Right atrium auricular region (tissue), 2 donors: ENCODE measurements at regions not wholly inside any gene's neighbourhood (a gene's known extent, or its start where the extent isn't known, plus 50 kb on each side); places are given as distances from the start of the nearest gene placed in this dataset.
A peak's percentile ranks its signal among the peaks of the same experiment; 100 is the strongest.

Source experiments
- DNase-seq: peaks from one replicate; pipeline ENCODE4 v3.0.0-alpha.2; 2019; ENCODE audit warnings: low spot score
- H3K27ac ChIP-seq, 2 donors: fragments of 200-600 bp; sonication (generic); 1 replicate in 1 of 2; 2 replicates in 1 of 2; pipeline ENCODE4 v1.5.1; 2016 to 2019
- H3K27me3 ChIP-seq, 2 donors: fragments of 200-600 bp; sonication (generic); one replicate each; pipeline versions ENCODE4 v1.5.1 to v1.6.0; 2017 to 2019
- H3K36me3 ChIP-seq: fragments of 200-600 bp; sonication (generic); one replicate; pipeline ENCODE4 v1.5.1; 2016
- H3K4me1 ChIP-seq, 2 donors: fragments of 200-600 bp; sonication (generic); one replicate each; pipeline versions ENCODE4 v1.5.1 to v1.6.0; 2017 to 2019
- H3K4me3 ChIP-seq, 2 donors: fragments of 200-600 bp; sonication (generic); 1 replicate in 1 of 2; 2 replicates in 1 of 2; pipeline ENCODE4 v1.5.1; 2017 to 2019; ENCODE audit warnings: mild to moderate bottlenecking in 1 of 2, moderate library complexity in 1 of 2
- H3K9me3 ChIP-seq, 2 donors: fragments of 200-600 bp; sonication (generic); one replicate each; pipeline ENCODE4 v1.5.1; 2019
- TF ChIP-seq, protein P1 (sequence below), 2 donors: fragments of 200-600 bp; sonication (generic); IDR thresholded peaks; one replicate each; pipeline ENCODE4 v1.5.1; 2019; ENCODE audit warnings: antibody characterized with exemption in 2 of 2

DNA sequence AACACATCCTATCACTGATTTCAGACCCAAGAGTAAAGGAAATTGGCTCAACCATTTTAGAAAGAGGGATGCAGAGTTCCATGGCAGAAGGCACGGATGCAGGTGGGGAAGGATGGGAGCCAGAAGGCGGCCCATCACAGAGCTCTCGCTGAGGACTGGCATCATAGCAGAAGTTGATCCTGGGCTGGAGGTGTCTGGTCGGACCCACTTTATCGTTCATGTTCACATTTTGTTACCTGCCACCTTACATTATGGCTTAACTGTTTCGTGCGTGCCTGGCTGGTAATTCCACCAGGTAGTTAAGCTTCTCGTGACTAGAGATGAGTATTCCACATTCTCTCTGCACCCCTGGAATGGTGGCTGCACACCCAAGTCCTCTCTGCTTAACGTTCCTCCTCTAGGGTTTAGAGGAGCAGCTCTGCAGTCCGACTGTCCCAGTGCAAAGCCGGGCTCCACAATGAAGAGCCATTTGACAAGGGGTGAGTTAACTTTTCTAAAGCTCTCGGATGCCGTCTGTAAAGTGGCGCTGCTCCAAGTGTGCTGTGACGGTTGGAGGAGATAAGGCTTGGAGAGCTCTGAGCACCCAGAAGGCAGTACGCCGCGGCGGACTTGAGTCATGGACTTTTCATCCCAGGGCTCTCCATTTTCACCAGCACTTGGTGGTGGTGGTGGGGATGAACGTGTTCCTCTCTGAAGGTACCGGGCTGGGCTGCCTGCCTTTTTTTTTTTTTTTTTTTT, 157.1 kb upstream of the SHH start:
- TF ChIP-seq, protein P1, sequence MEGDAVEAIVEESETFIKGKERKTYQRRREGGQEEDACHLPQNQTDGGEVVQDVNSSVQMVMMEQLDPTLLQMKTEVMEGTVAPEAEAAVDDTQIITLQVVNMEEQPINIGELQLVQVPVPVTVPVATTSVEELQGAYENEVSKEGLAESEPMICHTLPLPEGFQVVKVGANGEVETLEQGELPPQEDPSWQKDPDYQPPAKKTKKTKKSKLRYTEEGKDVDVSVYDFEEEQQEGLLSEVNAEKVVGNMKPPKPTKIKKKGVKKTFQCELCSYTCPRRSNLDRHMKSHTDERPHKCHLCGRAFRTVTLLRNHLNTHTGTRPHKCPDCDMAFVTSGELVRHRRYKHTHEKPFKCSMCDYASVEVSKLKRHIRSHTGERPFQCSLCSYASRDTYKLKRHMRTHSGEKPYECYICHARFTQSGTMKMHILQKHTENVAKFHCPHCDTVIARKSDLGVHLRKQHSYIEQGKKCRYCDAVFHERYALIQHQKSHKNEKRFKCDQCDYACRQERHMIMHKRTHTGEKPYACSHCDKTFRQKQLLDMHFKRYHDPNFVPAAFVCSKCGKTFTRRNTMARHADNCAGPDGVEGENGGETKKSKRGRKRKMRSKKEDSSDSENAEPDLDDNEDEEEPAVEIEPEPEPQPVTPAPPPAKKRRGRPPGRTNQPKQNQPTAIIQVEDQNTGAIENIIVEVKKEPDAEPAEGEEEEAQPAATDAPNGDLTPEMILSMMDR (IDR thresholded peaks at IDR 0.05): no peak

DNA sequence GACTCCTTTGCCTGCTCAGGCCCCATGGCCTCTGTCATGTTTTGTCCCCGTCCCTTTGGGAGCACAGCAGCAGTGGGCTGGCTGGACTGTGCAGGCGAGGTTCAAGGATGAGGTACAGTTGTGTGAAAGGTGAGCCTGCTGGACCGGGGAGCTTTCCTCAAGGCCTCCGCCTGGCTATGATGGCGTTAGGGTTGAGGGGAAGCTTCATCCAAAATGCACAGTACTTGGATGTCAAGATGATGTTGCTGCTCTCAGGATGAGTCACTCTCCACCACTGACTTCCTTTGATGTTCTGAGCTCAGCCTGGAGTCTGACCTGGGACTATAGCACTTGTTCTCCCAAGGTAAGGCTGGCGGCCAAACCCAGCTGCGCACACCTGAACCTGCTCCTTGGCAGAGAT, 152.7 kb upstream of the SHH start:
- Histone ChIP-seq H3K4me3 (no peak overlapping the region), H3K9me3 (no peaks in the 10 kb centered on the region), H3K36me3 (no peaks in the 10 kb centered on the region), H3K27ac (no peak overlapping the region), H3K4me1 (no peaks in the 10 kb centered on the region), H3K27me3 (no peaks in the 10 kb centered on the region)
- TF ChIP-seq, protein P1 (IDR thresholded peaks at IDR 0.05): no peak
- DNase-seq: no peak

More for the DNA sequence above, 157.1 kb upstream of the SHH start:
- no peak for DNase-seq
- Histone ChIP-seq H3K9me3 (no peaks in the 10 kb centered on the region), H3K27ac (no peak overlapping the region), H3K4me1 (no peaks in the 10 kb centered on the region), H3K36me3 (no peaks in the 10 kb centered on the region), H3K27me3 (no peaks in the 10 kb centered on the region), H3K4me3 (no peak overlapping the region)

DNA sequence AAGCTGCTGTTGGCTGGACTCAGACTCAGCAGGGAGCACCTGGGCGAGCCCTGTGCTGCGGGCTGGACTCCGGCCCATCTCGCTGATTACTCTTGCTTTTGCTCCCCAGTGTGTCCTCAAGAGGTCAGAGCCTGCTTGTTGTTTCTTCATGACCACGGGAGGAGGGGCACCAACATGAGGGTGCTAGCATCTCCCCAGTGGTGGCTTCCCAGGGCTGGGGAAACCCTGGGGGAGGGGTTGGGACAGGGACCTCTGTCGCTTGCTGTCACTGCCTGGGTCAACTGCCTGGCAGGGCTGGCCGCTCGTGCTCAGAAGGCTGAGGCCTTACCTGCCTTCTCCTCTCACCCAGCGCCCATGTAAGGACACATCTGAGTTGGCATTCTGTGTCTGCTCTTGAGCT, 152.3 kb upstream of the SHH start:
- no peaks in the 10 kb centered on the region for H3K36me3 ChIP-seq
- H3K27ac ChIP-seq: no peak overlapping the region
- H3K4me1 ChIP-seq: no peaks in the 10 kb centered on the region
- no peaks in the 10 kb centered on the region for H3K27me3 ChIP-seq
- no peaks in the 10 kb centered on the region for H3K9me3 ChIP-seq
- TF ChIP-seq, protein P1 (IDR thresholded peaks at IDR 0.05): no peak
- peak; percentile 47 for DNase-seq
- no peak overlapping the region for H3K4me3 ChIP-seq

DNA sequence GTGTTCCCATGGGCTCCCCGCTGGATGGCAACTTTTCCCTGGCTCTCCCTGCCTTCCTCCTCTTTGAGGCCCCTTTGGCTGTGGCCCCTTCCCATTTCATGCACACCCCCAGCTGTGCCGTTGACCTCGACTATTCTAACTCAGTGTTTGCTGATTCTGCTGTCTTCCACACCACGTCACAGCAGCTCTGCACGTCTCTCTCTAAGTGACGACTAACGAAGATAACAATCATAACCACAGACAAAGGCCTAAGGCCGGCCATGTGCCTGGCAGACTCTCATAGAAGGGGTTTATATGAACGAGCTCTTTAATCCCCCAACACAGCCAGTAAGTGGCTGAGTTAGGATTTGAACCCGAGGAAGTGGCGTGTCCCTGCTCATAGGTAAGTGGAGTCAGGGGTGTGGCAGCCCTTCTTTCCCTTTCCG, 151.5 kb upstream of the SHH start:
- no peaks in the 10 kb centered on the region for H3K27me3 ChIP-seq
- H3K27ac ChIP-seq: no peak overlapping the region
- peak; percentile 30 for DNase-seq
- no peak overlapping the region for H3K4me3 ChIP-seq
- H3K9me3 ChIP-seq: no peaks in the 10 kb centered on the region
- no peaks in the 10 kb centered on the region for H3K4me1 ChIP-seq
- H3K36me3 ChIP-seq: no peaks in the 10 kb centered on the region
- TF ChIP-seq, protein P1 (IDR thresholded peaks at IDR 0.05): no peak

DNA sequence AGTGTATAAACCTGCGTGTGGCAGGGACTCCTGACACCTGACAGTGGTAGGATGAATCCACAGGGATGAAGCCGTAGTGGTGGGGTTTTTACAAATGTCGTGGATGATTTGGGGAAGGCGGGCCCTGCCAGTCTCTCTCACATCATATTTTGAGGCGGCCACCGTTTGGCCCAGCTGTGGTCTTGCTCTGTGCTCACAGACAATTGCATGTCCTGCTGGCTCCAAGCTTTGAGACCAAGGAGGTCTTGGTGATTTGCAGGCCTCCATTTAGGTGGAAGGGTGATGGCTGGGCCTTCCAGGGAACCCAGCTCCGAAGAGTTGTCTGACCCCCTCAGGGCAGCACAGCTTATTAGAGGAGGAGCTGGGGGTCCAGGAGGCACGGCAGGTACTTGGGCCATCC, 151.1 kb upstream of the SHH start:
- TF ChIP-seq, protein P1 (IDR thresholded peaks at IDR 0.05): no peak
- DNase-seq: peak; percentile 51
- Histone ChIP-seq H3K36me3 (no peaks in the 10 kb centered on the region), H3K27me3 (no peaks in the 10 kb centered on the region), H3K4me1 (no peaks in the 10 kb centered on the region), H3K9me3 (no peaks in the 10 kb centered on the region), H3K27ac (no peak overlapping the region), H3K4me3 (no peak overlapping the region)

DNA sequence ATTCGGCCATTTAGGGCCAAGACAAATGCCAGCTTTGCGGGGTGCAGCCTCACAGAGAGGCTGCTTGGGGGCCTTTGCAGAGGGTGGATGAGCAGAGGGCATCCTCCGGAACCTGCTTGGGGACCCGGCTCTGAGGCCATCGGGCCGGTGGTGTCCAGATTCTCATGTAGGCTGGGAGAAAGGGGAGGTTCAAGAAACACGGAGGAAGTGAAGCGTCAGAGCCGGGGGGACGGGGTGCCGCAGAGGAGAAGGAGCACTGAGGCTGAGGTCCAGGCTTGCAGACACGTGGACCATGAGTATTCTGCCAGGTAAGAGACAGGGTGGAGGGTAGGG, 150.7 kb upstream of the SHH start:
- TF ChIP-seq, protein P1 (IDR thresholded peaks at IDR 0.05): no peak
- H3K4me3 ChIP-seq: no peak overlapping the region
- H3K36me3 ChIP-seq: no peaks in the 10 kb centered on the region
- H3K27me3 ChIP-seq: no peaks in the 10 kb centered on the region
- DNase-seq: peak; percentile 4
- no peaks in the 10 kb centered on the region for H3K4me1 ChIP-seq
- no peaks in the 10 kb centered on the region for H3K9me3 ChIP-seq
- no peak overlapping the region for H3K27ac ChIP-seq
